K562 (cell line): ENCODE measurements at regions not wholly inside any gene's neighbourhood (a gene's known extent, or its start where the extent isn't known, plus 50 kb on each side); places are given as distances from the start of the nearest gene placed in this dataset.

ENCODE experiments used
- ATAC-seq: fragments of 200-7000 bp; cut with Tn5 transposase; 3 replicates; pipeline ENCODE4 v1.9.1; 2020; ENCODE audit warnings: moderate library complexity
- BruUV-seq: library from RNA; stranded (reverse); fragments of 400-500 nt; replicated peaks from 2 replicates; lab custom pipeline; 2021; lab: Mats Ljungman, UMichigan
- CTCF ChIA-PET: fragments of 300-600 bp; formaldehyde crosslinking; extraction: SDS; loops from one replicate; lab custom pipeline; 2021; ENCODE audit warnings: low intra/inter-chr PET ratio; lab: Yijun Ruan, JAX
- POLR2A ChIA-PET: fragments of 300-600, 350-650 bp; sonication (Branson Sonifier 250); formaldehyde crosslinking; extraction: SDS; loops from one replicate; lab custom pipeline; 2021; ENCODE audit warnings: antibody characterized with exemption, inconsistent platforms; lab: Yijun Ruan, JAX
- DNase-seq, 4 experiments: peaks; one replicate each; pipeline versions ENCODE4 v3.0.0 to v3.0.0-alpha.2; 2011 to 2018; ENCODE audit warnings: low spot score in 3 of 4, mixed read lengths in 3 of 4; ENCODE audit errors: extremely low read depth in 1 of 4
- FAIRE-seq: peaks from 2 replicates; lab custom pipeline; 2011; peaks lifted over from hg19 to GRCh38; lab: Jason Lieb, UNC
- H2AFZ ChIP-seq: 2 replicates; pipeline ENCODE4 v1.6.0; 2011; ENCODE audit warnings: low read depth, low read length, control low read depth, inconsistent platforms
- H3K27ac ChIP-seq: fragments of 200-600 bp; 3 replicates; pipeline ENCODE4 v1.8.0; 2011; ENCODE audit warnings: low read depth, mild to moderate bottlenecking, control low read depth, inconsistent platforms, low read length, moderate library complexity, mixed read lengths; ENCODE audit errors: extremely low read depth
- H3K27me3 ChIP-seq, 2 experiments: fragments of 300-600 bp in 1 of 2; 2 replicates in 1 of 2; 3 replicates in 1 of 2; pipeline versions ENCODE4 v1.6.0 to v1.8.0; 2011; ENCODE audit warnings: inconsistent platforms in 2 of 2, low read length in 2 of 2, mild to moderate bottlenecking in 1 of 2, mixed read lengths in 1 of 2, moderate library complexity in 1 of 2; ENCODE audit not compliant: control insufficient read depth in 2 of 2, insufficient read depth in 2 of 2
- H3K36me3 ChIP-seq: fragments of 300-600 bp; 3 replicates; pipeline ENCODE4 v1.8.0; 2011; ENCODE audit warnings: mild to moderate bottlenecking, low read length, inconsistent platforms; ENCODE audit not compliant: control insufficient read depth, insufficient read depth
- H3K4me1 ChIP-seq, 2 experiments: fragments of 200-600 bp in 1 of 2; replicated peaks in 1 of 2; 2 replicates in 1 of 2; 3 replicates in 1 of 2; pipeline versions ENCODE4 v1.5.1 to v1.8.0; 2011; ENCODE audit warnings: inconsistent platforms in 2 of 2, low read length in 2 of 2, mild to moderate bottlenecking in 1 of 2, mixed read lengths in 1 of 2, moderate library complexity in 1 of 2; ENCODE audit not compliant: control insufficient read depth in 2 of 2, insufficient read depth in 2 of 2
- H3K4me2 ChIP-seq: 2 replicates; pipeline ENCODE4 v1.6.1; 2011; ENCODE audit warnings: low read length, control low read depth, inconsistent platforms, mixed read lengths; ENCODE audit not compliant: insufficient read depth
- H3K4me3 ChIP-seq: fragments of 200-600 bp; sonication (generic), shearing (Covaris generic); 2 replicates; pipeline ENCODE4 v1.5.1; 2016; ENCODE audit warnings: control low read depth, inconsistent platforms
- H3K79me2 ChIP-seq: fragments of 200-600 bp; 3 replicates; pipeline ENCODE4 v1.8.0; 2011; ENCODE audit warnings: low read length, inconsistent platforms; ENCODE audit not compliant: control insufficient read depth, insufficient read depth
- H3K9ac ChIP-seq, 2 experiments: 2 replicates each; pipeline versions ENCODE4 v1.6.0 to v1.6.1; 2011; ENCODE audit warnings: low read depth in 2 of 2, low read length in 2 of 2, control low read depth in 1 of 2, inconsistent platforms in 1 of 2, mild to moderate bottlenecking in 1 of 2, mixed read lengths in 1 of 2; ENCODE audit not compliant: insufficient read depth in 1 of 2
- H3K9me1 ChIP-seq: one replicate; pipeline ENCODE4 v1.6.0; 2011; ENCODE audit warnings: inconsistent platforms, mild to moderate bottlenecking, low read length, moderate library complexity; ENCODE audit not compliant: control insufficient read depth, insufficient read depth
- H3K9me3 ChIP-seq: replicated peaks from 2 replicates; pipeline ENCODE4 v1.5.1; 2011; ENCODE audit warnings: low read depth, low read length, inconsistent platforms; ENCODE audit not compliant: control insufficient read depth, insufficient read depth
- H4K20me1 ChIP-seq: replicated peaks from 2 replicates; pipeline ENCODE4 v1.6.1; 2011; ENCODE audit warnings: low read length, inconsistent platforms, mixed read lengths; ENCODE audit not compliant: control insufficient read depth, insufficient read depth
- ELF4 ChIP-seq: fragments of 450-650 bp; formaldehyde crosslinking; IDR thresholded peaks from 2 replicates; pipeline ENCODE4 v1.4.0; 2022; ENCODE audit warnings: missing genetic modification characterization
- GABPB2 ChIP-seq: fragments of 250-450 bp; sonication (Bioruptor Pico); conservative IDR thresholded peaks from 2 replicates; pipeline ENCODE4 v1.5.1; 2021; ENCODE audit warnings: mild to moderate bottlenecking
- NR2F6 ChIP-seq: fragments of 450-650 bp; formaldehyde crosslinking; IDR thresholded peaks from 2 replicates; pipeline ENCODE4 v1.4.0; 2020; ENCODE audit warnings: mild to moderate bottlenecking
- POLR2G ChIP-seq: fragments of 200-400 bp; formaldehyde crosslinking; IDR thresholded peaks from 2 replicates; pipeline ENCODE4 v1.6.1; 2017; ENCODE audit warnings: low read depth, mild to moderate bottlenecking, antibody characterized with exemption, low read length, moderate library complexity
- RBM25 ChIP-seq: fragments of 200-400 bp; formaldehyde crosslinking; IDR thresholded peaks from 2 replicates; pipeline ENCODE4 v1.6.1; 2018; ENCODE audit warnings: low read length, low read depth, moderate library complexity; ENCODE audit not compliant: severe bottlenecking
- RFX5 ChIP-seq: IDR thresholded peaks from 2 replicates; pipeline ENCODE4 v1.6.1; 2011; ENCODE audit warnings: low read depth, mild to moderate bottlenecking, improper control_type of control experiment, low read length
- SMARCA5 ChIP-seq: fragments of 450-650 bp; IDR thresholded peaks from 2 replicates; pipeline ENCODE4 v1.6.1; 2016
- SNIP1 ChIP-seq: fragments of 450-650 bp; IDR thresholded peaks from 2 replicates; pipeline ENCODE4 v1.7.1; 2017; ENCODE audit warnings: low read depth, mild to moderate bottlenecking
- ZKSCAN1 ChIP-seq: fragments of 150-350 bp; IDR thresholded peaks from 2 replicates; pipeline ENCODE4 v1.6.1; 2016; ENCODE audit warnings: low read depth, low read length
- WGBS: fragments of 100-300 bp; shearing (Covaris generic); methylation state at CpG from one replicate; pipeline ENCODE4 v1.1.6; 2016; ENCODE audit warnings: low coverage, mixed read lengths; ENCODE audit not compliant: insufficient coverage; ENCODE audit errors: missing lambda C conversion rate; 5-methylcytosine and 5-hydroxymethylcytosine counted together
- in situ Hi-C: fragments of 300-500 bp; cut with MboI; formaldehyde crosslinking; loops from 4 replicates; pipeline ENCODE4 v1.15.0; 2018; ENCODE audit warnings: inconsistent platforms, mixed read lengths
- intact Hi-C: fragments of 100-400 bp; cut with micrococcal nuclease; formaldehyde crosslinking; loops from 2 replicates; pipeline ENCODE4 v1.14.2; 2022
- TF ChIP-seq, protein P1 (sequence below): sonication (generic); IDR thresholded peaks from 2 replicates; pipeline ENCODE4 v1.6.1; 2016
- TF ChIP-seq, protein P2 (sequence below): sonication (generic); formaldehyde crosslinking; IDR thresholded peaks from 2 replicates; pipeline ENCODE4 v1.8.0; 2023; ENCODE audit warnings: mild to moderate bottlenecking, missing genetic modification reagents

DNA sequence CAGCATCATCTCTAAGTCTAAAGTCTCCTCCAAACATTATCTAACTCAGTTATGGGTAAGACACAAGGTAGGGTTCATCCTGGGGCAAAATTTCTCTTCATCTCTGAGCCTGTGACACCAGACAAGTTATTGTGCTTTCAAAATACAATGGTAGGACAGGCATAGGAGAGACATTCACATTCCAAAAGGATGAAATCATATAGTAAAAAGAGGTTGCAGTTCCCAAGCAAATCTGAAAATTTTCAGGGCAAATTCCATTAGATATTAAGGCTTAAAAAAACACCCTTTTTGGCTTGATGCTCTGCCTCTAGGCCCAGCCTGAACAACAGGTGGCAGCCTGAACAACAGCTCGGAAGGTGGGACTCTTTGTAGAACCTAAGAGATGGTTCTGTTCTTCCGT, 448.3 kb upstream of the SLIT2 start:
- POLR2A ChIA-PET: no interaction called here
- BruUV-seq: no TSS peak
- WGBS: 0% methylated on average over 2 of the region's 2 CpGs
- H4K20me1 ChIP-seq: no peaks in the 10 kb centered on the region
- DNase-seq: no peak
- no peaks in the 10 kb centered on the region for H3K36me3 ChIP-seq
- no peaks in the 10 kb centered on the region for H3K79me2 ChIP-seq
- in situ Hi-C loops (no loop called here), intact Hi-C loops (no loop called here)
- no peak overlapping the region for H3K4me3 ChIP-seq
- no peak overlapping the region for H3K9ac ChIP-seq
- H3K9me1 ChIP-seq: no peaks in the 10 kb centered on the region
- FAIRE-seq: no peak
- no peaks in the 10 kb centered on the region for H3K4me1 ChIP-seq
- H3K4me2 ChIP-seq: no peak overlapping the region
- TF ChIP-seq RBM25: no peak
- TF ChIP-seq GABPB2 (CRISPR knock-in tag): no peak
- TF ChIP-seq POLR2G: no peak
- TF ChIP-seq ZKSCAN1: no peak
- TF ChIP-seq RFX5: no peak
- TF ChIP-seq SMARCA5: no peak
- TF ChIP-seq, protein P1, sequence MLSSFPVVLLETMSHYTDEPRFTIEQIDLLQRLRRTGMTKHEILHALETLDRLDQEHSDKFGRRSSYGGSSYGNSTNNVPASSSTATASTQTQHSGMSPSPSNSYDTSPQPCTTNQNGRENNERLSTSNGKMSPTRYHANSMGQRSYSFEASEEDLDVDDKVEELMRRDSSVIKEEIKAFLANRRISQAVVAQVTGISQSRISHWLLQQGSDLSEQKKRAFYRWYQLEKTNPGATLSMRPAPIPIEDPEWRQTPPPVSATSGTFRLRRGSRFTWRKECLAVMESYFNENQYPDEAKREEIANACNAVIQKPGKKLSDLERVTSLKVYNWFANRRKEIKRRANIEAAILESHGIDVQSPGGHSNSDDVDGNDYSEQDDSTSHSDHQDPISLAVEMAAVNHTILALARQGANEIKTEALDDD: no peak
- TF ChIP-seq SNIP1: no peak
- TF ChIP-seq, protein P2, sequence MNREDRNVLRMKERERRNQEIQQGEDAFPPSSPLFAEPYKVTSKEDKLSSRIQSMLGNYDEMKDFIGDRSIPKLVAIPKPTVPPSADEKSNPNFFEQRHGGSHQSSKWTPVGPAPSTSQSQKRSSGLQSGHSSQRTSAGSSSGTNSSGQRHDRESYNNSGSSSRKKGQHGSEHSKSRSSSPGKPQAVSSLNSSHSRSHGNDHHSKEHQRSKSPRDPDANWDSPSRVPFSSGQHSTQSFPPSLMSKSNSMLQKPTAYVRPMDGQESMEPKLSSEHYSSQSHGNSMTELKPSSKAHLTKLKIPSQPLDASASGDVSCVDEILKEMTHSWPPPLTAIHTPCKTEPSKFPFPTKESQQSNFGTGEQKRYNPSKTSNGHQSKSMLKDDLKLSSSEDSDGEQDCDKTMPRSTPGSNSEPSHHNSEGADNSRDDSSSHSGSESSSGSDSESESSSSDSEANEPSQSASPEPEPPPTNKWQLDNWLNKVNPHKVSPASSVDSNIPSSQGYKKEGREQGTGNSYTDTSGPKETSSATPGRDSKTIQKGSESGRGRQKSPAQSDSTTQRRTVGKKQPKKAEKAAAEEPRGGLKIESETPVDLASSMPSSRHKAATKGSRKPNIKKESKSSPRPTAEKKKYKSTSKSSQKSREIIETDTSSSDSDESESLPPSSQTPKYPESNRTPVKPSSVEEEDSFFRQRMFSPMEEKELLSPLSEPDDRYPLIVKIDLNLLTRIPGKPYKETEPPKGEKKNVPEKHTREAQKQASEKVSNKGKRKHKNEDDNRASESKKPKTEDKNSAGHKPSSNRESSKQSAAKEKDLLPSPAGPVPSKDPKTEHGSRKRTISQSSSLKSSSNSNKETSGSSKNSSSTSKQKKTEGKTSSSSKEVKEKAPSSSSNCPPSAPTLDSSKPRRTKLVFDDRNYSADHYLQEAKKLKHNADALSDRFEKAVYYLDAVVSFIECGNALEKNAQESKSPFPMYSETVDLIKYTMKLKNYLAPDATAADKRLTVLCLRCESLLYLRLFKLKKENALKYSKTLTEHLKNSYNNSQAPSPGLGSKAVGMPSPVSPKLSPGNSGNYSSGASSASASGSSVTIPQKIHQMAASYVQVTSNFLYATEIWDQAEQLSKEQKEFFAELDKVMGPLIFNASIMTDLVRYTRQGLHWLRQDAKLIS: no peak
- no peak for TF ChIP-seq NR2F6 (CRISPR knock-in tag)
- TF ChIP-seq ELF4 (CRISPR knock-in tag): no peak
- ATAC-seq: no peak
- H3K27me3 ChIP-seq: no peaks in the 10 kb centered on the region
- H3K27ac ChIP-seq: no peak overlapping the region
- CTCF ChIA-PET: no interaction called here
- no peak overlapping the region for H2AFZ ChIP-seq
- no peaks in the 10 kb centered on the region for H3K9me3 ChIP-seq
